GM21381 (cell line): ENCODE measurements at regions not wholly inside any gene's neighbourhood (a gene's known extent, or its start where the extent isn't known, plus 50 kb on each side); places are given as distances from the start of the nearest gene placed in this dataset.
"Not testable (repeated sequence)": the region's sequence is repeated elsewhere in the genome, so short reads cannot be mapped to it uniquely, and the experiment has no call there.

Source experiments
- ATAC-seq: cut with Tn5 transposase; IDR thresholded peaks from one replicate; pipeline ENCODE4 v1.9.1; 2021; ENCODE audit warnings: mild to moderate bottlenecking, moderate library complexity; ENCODE audit not compliant: unreplicated experiment

GRCh38 chr2:65762068-65762467 is 329.7 kb upstream of the SPRED2 start:
- ATAC-seq, result no peak

DNA sequence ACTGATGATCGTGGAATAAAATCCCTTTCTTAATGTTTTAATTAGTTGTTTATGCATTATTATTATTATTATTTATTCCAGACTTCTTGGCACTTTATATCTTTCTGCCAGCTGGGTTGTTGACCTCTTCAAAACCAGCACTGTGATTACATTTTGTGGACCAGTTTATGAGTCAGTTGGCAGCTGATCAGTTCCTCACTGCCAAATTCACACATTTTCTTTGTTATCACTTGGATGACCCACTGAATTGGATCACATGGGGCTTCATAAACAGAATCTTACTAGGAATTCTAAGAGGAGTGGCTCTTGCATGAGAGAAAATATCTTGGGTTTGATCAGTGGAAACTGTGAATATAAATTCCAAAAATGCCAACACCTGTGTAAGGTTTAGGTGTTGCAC is 321.8 kb upstream of the SPRED2 start:
- no peak for ATAC-seq

DNA sequence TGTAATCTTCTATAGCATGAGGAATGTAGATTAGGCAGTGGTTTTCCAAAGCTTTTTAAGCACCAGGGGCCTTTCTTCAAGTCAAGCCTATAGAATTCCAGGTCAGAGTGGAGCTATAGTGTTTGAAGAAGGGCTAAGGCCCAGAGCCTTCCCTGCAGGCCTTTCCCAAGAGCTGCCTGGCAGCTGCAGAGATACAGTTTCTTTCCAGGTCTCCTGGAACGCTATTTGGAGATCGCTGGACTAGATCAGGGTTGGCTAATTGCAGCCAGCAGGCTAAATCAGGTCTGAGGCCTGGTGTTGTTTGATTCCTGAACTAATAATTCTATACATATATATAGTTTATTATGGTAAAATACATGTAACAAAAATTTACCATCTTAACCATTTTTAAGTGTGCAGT is 319.0 kb upstream of the SPRED2 start:
- no peak for ATAC-seq

DNA sequence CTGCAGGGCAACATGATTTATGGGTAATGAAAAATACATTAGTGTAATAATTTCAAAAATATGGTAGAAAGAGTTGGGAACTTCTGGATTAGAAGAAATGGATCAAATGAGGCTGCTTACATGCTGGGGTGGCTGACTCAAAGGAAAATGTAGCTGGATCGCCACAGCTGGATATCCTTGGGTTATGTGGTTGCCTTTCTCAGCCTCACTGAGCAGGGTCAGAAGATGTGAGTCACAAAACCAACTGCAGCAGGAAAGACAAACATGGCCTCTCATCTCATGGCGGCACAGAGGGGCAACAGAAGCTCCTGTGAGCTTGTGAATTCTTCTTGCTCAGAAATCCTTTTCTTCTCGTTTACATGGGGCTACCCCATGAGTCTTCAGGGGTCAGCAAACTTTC is 317.1 kb upstream of the SPRED2 start:
- no peak for ATAC-seq

- not testable (repeated sequence) for ATAC-seq
These were observed 315.5 kb upstream of the SPRED2 start for GRCh38 chr2:65747875-65748274.

DNA sequence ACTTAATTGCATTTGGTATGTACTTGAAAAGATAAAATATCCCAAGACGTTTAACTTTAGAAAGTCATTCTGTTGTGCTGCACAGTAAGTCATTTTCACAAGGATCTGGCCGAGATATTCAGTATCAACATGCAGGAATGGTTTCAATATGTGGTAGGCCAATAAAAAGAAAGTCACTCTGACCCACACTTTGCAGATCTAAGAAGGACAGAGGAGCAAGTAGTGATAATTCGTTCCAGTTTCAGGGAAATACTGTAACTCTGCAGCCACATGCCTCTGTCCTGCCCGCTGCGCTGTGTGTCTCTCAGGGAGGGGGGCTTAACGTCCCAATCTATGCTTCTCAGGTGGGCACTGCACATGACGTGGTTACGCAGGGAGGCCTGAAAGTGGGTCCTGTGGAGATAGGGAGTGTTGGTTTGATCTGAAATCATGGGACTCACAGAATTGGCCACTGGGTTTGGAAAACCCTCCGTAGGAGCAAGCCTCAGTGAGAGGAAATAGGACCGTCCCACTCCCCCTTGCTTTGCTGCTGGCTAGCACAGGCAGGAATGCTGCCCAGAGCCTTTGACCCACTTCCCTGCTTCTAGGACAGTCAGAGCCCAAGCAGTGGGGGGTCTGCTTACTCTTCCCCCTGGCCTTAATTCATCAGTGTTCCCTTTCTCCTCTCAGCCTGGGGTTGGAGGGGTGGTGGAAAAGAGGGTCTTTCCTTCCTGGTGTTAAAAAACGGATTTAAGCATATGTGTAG is 314.7 kb upstream of the SPRED2 start:
- ATAC-seq, result no peak

DNA sequence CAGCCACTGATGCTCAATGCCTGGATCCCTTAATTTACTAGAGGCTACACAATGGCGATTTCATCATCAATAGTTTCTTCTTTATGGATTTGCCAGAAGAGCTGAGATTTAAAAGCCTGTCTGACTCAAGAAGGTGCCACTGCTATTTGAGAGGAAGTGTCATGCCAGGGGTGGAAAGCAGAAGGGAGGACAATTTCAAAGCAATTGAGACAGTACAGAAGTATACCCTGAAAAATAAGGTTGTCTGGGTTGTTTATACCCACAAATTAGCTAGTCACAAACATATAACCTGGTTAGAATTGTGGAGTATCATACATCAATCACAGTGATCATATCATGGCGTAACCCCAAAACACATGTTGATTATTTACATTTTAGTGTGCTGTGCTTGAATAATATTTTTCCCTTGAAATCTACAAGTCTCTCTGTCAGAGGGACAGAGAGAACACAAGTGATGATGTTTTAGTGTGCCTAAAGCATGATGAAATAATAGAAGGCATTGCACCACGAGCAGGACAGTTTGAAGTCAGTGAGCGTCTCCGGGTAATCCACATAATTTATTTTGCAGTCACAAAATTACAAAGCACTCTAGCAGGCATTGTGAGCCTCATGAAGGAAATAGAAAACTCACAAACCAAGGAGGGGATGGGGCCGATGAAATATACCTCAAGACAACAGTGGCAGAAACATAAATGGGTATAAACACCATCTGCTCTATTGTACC is 312.2 kb upstream of the SPRED2 start:
- no peak for ATAC-seq

DNA sequence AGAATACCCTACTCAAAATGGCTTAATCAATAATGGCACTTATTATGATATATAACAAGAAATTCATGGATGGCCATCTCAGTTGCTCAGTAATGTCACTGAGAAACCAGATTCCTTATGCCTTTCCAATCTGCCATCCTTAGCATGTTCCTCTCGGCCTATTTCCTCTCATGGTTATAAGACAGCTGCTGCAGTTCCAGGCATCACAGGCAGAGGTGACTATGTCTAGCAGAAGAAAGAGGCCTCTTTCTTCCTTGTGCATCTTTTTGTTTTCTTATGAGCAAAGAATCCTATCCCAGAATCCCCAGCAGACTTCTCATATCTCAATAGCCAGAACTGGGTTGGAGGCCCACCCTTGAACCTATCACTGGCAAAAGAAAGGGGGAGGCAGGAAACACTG is 310.6 kb upstream of the SPRED2 start:
- no peak for ATAC-seq

GRCh38 chr2:65739927-65740326 is 307.5 kb upstream of the SPRED2 start:
- ATAC-seq, result no peak

DNA sequence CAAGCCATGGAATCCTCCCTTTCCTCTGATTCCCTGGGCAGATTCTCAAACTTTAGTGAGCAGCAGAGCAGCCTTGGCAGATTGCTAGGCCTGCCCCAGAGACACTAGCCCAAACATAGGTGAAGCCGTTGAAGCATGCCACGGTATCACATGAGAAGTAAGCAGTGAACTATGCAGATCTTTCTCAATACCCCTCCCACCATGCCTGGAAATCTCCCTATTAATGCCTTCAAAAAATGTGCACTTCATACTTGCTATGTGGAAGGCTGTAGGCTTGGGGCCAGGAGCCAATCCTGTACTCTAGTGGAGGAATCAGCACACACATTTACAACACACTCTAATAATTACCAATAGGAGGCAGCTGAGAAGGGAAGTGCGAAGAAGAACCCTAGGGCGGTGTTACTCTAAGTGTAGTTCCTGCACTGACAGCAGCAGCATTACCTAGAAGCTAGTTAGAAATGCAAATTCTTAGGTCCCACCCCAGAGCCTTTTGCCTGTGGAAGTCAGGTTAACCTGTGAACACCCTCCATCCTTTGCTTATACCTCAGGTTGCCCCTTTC is 305.1 kb upstream of the SPRED2 start:
- no peak for ATAC-seq

- no peak for ATAC-seq
These were observed 299.1 kb upstream of the SPRED2 start for GRCh38 chr2:65731476-65731875.

- ATAC-seq, result no peak
These were observed 297.8 kb upstream of the SPRED2 start for GRCh38 chr2:65730186-65730585.

GRCh38 chr2:65729246-65729645 is 296.8 kb upstream of the SPRED2 start:
- ATAC-seq, result no peak

- ATAC-seq, result no peak
These were observed 296.2 kb upstream of the SPRED2 start for GRCh38 chr2:65728477-65729180.

DNA sequence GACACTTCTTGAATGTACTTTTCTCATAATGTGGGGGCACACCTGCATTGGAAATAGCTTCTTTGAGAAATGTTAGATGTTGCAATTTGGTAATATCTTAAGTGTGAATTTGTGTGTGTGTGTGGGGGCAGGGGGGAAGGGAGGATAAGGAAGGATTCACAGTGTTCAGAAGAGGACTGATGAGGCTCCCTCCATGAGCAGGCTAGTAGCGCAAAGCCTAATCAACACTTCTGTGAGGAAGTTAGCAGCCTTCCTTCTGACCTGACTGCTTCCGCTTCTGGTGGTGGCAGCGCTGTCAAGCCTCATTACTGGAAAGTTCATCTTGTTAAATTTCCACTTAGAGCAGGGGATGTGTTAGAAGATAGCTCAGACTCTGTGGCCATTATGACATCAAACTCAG is 295.4 kb upstream of the SPRED2 start:
- no peak for ATAC-seq

GRCh38 chr2:65727381-65727780 is 295.0 kb upstream of the SPRED2 start:
- ATAC-seq, result no peak

- ATAC-seq, result no peak
These were observed 292.4 kb upstream of the SPRED2 start for GRCh38 chr2:65724752-65725151.

DNA sequence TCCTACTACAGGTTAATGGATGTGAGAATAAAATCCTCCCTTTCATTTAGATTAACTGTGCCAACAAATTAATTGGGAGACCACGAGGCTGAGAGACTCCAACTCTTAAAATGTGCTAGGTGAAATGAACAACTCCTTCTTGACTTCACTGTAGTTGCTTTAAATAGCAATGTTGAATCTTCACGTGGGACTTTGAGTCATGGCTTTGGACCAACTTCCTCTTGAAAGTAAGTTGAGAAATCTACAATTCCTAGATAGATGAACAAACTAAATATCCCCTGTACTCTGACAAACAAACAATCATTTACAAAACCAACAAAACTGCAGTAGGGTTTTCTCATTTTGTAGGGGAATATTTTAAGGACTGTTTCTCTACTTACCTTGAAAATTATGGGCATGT is 291.9 kb upstream of the SPRED2 start:
- ATAC-seq, result no peak

- no peak for ATAC-seq
These were observed 289.8 kb upstream of the SPRED2 start for GRCh38 chr2:65722028-65722778.

DNA sequence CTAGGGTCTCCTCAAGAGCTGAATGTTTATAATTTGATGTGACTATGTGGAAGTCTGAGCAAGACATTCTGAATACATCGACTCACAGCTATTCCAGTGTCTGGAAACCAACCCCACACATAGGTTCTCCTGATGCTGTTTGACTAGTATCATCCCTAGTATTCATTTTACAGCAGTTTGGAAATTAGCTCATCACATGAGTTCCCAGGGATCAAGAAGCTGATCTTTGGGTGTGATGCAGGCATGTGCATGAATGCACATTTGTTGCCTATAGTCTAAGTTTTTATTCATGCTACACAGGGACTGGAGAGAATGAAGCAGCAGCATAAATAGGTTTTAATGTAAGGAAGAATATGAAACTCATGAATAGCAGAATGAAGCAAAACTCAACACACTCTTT is 284.3 kb upstream of the SPRED2 start:
- ATAC-seq, result no peak

DNA sequence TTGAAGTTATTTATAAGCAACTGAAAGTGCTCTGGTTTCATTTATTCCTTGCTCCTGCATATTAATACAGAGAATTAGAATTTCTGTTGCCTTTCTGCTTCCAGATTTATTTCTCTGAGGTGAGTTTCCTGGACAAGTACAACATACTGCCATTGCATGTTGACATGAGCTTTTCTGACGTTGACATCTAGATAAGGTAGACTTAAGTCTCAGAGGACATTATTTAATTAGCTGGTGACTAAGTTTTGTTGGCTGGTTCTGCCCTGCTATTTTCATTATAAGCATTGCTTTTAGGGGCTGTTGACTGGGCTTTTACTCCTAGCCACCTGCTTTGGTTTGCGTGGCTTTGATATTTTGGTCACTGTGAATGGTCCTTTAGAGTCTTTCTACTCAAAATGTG is 282.9 kb upstream of the SPRED2 start:
- ATAC-seq, result no peak
